Femur (tissue), 1 donor: ENCODE measurements at regions not wholly inside any gene's neighbourhood (a gene's known extent, or its start where the extent isn't known, plus 50 kb on each side); places are given as distances from the start of the nearest gene placed in this dataset.
"Not testable (repeated sequence)": the region's sequence is repeated elsewhere in the genome, so short reads cannot be mapped to it uniquely, and the experiment has no call there.

Experiments used
- DNase-seq: peaks from one replicate; pipeline ENCODE4 v3.0.0-alpha.2; 2017

GRCh38 chr6:100220543-100220942 is 226.5 kb upstream of the MCHR2 start:
- no peak for DNase-seq

GRCh38 chr6:100217225-100218012 is 223.4 kb upstream of the MCHR2 start:
- DNase-seq, result no peak

- no peak for DNase-seq
These were observed 222.7 kb upstream of the MCHR2 start for GRCh38 chr6:100216760-100217159.

- DNase-seq, result no peak
These were observed 218.1 kb upstream of the MCHR2 start for GRCh38 chr6:100212131-100212530.

GRCh38 chr6:100210137-100211117 is 216.4 kb upstream of the MCHR2 start:
- no peak for DNase-seq

- no peak for DNase-seq
These were observed 215.5 kb upstream of the MCHR2 start for GRCh38 chr6:100209323-100210136.

- DNase-seq, result no peak
These were observed 209.4 kb upstream of the MCHR2 start for GRCh38 chr6:100203400-100203799.

- no peak for DNase-seq
These were observed 208.6 kb upstream of the MCHR2 start for GRCh38 chr6:100202417-100203194.

GRCh38 chr6:100196214-100196982 is 202.4 kb upstream of the MCHR2 start:
- DNase-seq, result not testable (repeated sequence)

GRCh38 chr6:100195244-100195643 is 201.2 kb upstream of the MCHR2 start:
- DNase-seq, result not testable (repeated sequence)

- no peak for DNase-seq
These were observed 200.5 kb upstream of the MCHR2 start for GRCh38 chr6:100194535-100194934.

GRCh38 chr6:100188754-100189153 is 194.7 kb upstream of the MCHR2 start:
- no peak for DNase-seq

GRCh38 chr6:100186552-100186951 is 192.5 kb upstream of the MCHR2 start:
- no peak for DNase-seq

GRCh38 chr6:100185615-100186014 is 191.6 kb upstream of the MCHR2 start:
- DNase-seq, result no peak

GRCh38 chr6:100184473-100184872 is 190.4 kb upstream of the MCHR2 start:
- DNase-seq, result no peak

GRCh38 chr6:100182313-100182712 is 188.3 kb upstream of the MCHR2 start:
- DNase-seq, result no peak

GRCh38 chr6:100181309-100181708 is 187.3 kb upstream of the MCHR2 start:
- no peak for DNase-seq

- DNase-seq, result no peak
These were observed 185.6 kb upstream of the MCHR2 start for GRCh38 chr6:100179576-100179975.

GRCh38 chr6:100177956-100178355 is 183.9 kb upstream of the MCHR2 start:
- DNase-seq, result no peak

GRCh38 chr6:100176951-100177710 is 183.1 kb upstream of the MCHR2 start:
- DNase-seq, result no peak
